HG03558 (cell line): ENCODE measurements at regions not wholly inside any gene's neighbourhood (a gene's known extent, or its start where the extent isn't known, plus 50 kb on each side); places are given as distances from the start of the nearest gene placed in this dataset.

Experiments
- ATAC-seq: cut with Tn5 transposase; IDR thresholded peaks from one replicate; pipeline ENCODE4 v1.9.1; 2021; ENCODE audit warnings: moderate number of reproducible peaks; ENCODE audit not compliant: unreplicated experiment; ENCODE audit errors: extremely low read depth

- no peak for ATAC-seq
Observed at GRCh38 chr4:130092187-130093015, 996.4 kb downstream of the C4orf33 start.

- no peak for ATAC-seq
Observed at GRCh38 chr4:130099105-130099504, 1003.2 kb downstream of the C4orf33 start.

- ATAC-seq, result no peak
Observed at GRCh38 chr4:130110189-130110588, 1014.2 kb downstream of the C4orf33 start.

- ATAC-seq, result no peak
Observed at GRCh38 chr4:130110770-130111169, 1014.8 kb downstream of the C4orf33 start.

GRCh38 chr4:130124066-130124465, 1028.1 kb downstream of the C4orf33 start:
- no peak for ATAC-seq

- no peak for ATAC-seq
Observed at GRCh38 chr4:130125467-130125866, 1029.5 kb downstream of the C4orf33 start.

- no peak for ATAC-seq
Observed at GRCh38 chr4:130127297-130127696, 1031.3 kb downstream of the C4orf33 start.

- ATAC-seq, result no peak
Observed at GRCh38 chr4:130131536-130131935, 1035.6 kb downstream of the C4orf33 start.

GRCh38 chr4:130141651-130142050, 1045.7 kb downstream of the C4orf33 start:
- ATAC-seq, result no peak

GRCh38 chr4:130143656-130144055, 1047.7 kb downstream of the C4orf33 start:
- no peak for ATAC-seq

- no peak for ATAC-seq
Observed at GRCh38 chr4:130146773-130147172, 1050.8 kb downstream of the C4orf33 start.

- ATAC-seq, result no peak
Observed at GRCh38 chr4:130147641-130148040, 1051.7 kb downstream of the C4orf33 start.

- ATAC-seq, result no peak
Observed at GRCh38 chr4:130154901-130155300, 1058.9 kb downstream of the C4orf33 start.

- ATAC-seq, result no peak
Observed at GRCh38 chr4:130163701-130164100, 1067.7 kb downstream of the C4orf33 start.

GRCh38 chr4:130165381-130165780, 1069.4 kb downstream of the C4orf33 start:
- no peak for ATAC-seq

GRCh38 chr4:130172156-130172555, 1076.2 kb downstream of the C4orf33 start:
- ATAC-seq, result no peak

- no peak for ATAC-seq
Observed at GRCh38 chr4:130178106-130178505, 1082.2 kb downstream of the C4orf33 start.

- ATAC-seq, result no peak
Observed at GRCh38 chr4:130183096-130183495, 1087.1 kb downstream of the C4orf33 start.

GRCh38 chr4:130183766-130184165, 1087.8 kb downstream of the C4orf33 start:
- no peak for ATAC-seq

GRCh38 chr4:130185123-130185522, 1089.2 kb downstream of the C4orf33 start:
- ATAC-seq, result no peak

GRCh38 chr4:130186931-130187330, 1091.0 kb downstream of the C4orf33 start:
- ATAC-seq, result no peak

GRCh38 chr4:130187587-130187986, 1091.6 kb downstream of the C4orf33 start:
- ATAC-seq, result no peak
